Karpas-422 (cell line): ENCODE measurements at regions not wholly inside any gene's neighbourhood (a gene's known extent, or its start where the extent isn't known, plus 50 kb on each side); places are given as distances from the start of the nearest gene placed in this dataset.
"Not testable (repeated sequence)": the region's sequence is repeated elsewhere in the genome, so short reads cannot be mapped to it uniquely, and the experiment has no call there.

Experiments
- DNase-seq: peaks from one replicate; pipeline ENCODE4 v3.0.0-alpha.2; 2015
- H2AFZ ChIP-seq: fragments of 200-600 bp; sonication (generic); 2 replicates; pipeline ENCODE4 v1.6.1; 2014; ENCODE audit warnings: antibody characterized with exemption, low read length, mixed read lengths
- H3K27ac ChIP-seq: fragments of 200-600 bp; sonication (generic); 2 replicates; pipeline ENCODE4 v1.5.1; 2014; ENCODE audit warnings: mild to moderate bottlenecking, low read length, moderate library complexity
- H3K27me3 ChIP-seq: fragments of 200-600 bp; sonication (generic); 2 replicates; pipeline ENCODE4 v1.6.1; 2014; ENCODE audit warnings: low read length, mixed read lengths
- H3K36me3 ChIP-seq: fragments of 200-600 bp; sonication (generic); 2 replicates; pipeline ENCODE4 v1.6.1; 2014; ENCODE audit warnings: low read length, mixed read lengths; ENCODE audit not compliant: insufficient read depth
- H3K4me1 ChIP-seq: fragments of 200-600 bp; sonication (generic); 2 replicates; pipeline ENCODE4 v1.6.1; 2014; ENCODE audit warnings: mild to moderate bottlenecking, low read length, mixed read lengths
- H3K4me2 ChIP-seq: fragments of 200-600 bp; sonication (generic); 2 replicates; pipeline ENCODE4 v1.6.1; 2014; ENCODE audit warnings: low read length, low read depth, mild to moderate bottlenecking; ENCODE audit not compliant: poor library complexity, severe bottlenecking
- H3K4me3 ChIP-seq: fragments of 200-600 bp; sonication (generic); 2 replicates; pipeline ENCODE4 v1.5.1; 2014; ENCODE audit warnings: mild to moderate bottlenecking, antibody characterized with exemption, low read length, mixed read lengths
- H3K79me2 ChIP-seq: fragments of 200-600 bp; sonication (generic); 2 replicates; pipeline ENCODE4 v1.6.1; 2014; ENCODE audit warnings: mild to moderate bottlenecking, low read length, mixed read lengths
- H3K9ac ChIP-seq: fragments of 200-600 bp; sonication (generic); 2 replicates; pipeline ENCODE4 v1.6.0; 2014; ENCODE audit warnings: low read length
- H3K9me2 ChIP-seq: fragments of 200-600 bp; sonication (generic), shearing (Covaris generic); replicated peaks from 2 replicates; pipeline ENCODE4 v1.6.0; 2014; ENCODE audit warnings: mild to moderate bottlenecking, low read length, moderate library complexity; ENCODE audit not compliant: insufficient read depth
- H3K9me3 ChIP-seq: fragments of 300-700, 200-600 bp; sonication (generic); 2 replicates; pipeline ENCODE4 v1.6.1; 2014; ENCODE audit warnings: low read length, mixed read lengths
- H4K20me1 ChIP-seq: fragments of 200-600 bp; sonication (generic); 2 replicates; pipeline ENCODE4 v1.6.1; 2014; ENCODE audit warnings: mild to moderate bottlenecking, antibody characterized with exemption, low read length, low read depth; ENCODE audit not compliant: insufficient read depth

DNA sequence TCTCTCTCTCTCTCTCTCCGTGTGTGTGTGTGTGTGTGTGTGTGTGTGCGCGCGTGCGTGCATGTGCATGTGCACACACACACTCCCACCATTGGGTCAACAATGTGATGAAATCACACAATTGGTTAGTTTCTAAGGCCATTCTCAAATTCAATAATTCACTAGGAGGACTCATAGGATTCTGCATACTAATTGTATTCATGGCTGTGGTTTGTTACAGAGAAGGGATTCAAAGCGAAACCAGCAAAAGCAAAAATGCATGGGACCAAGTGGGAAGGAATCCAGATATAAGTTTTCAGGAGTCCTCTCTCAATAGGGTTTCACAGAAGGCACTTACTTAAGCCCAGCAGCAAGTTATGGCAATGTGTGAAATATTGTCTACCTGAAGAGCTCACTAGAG, 515.0 kb downstream of the PYDC2 start:
- DNase-seq, result no peak
- Histone ChIP-seq H3K27ac (no peak overlapping the region), H3K79me2 (no peaks in the 10 kb centered on the region), H3K4me3 (no peak overlapping the region), H3K4me1 (peaks cover 19% of the 10 kb centered on the region), H3K9me3 (no peaks in the 10 kb centered on the region), H3K9ac (no peak overlapping the region), H3K36me3 (no peaks in the 10 kb centered on the region), H2AFZ (no peak overlapping the region), H3K4me2 (no peak overlapping the region), H3K9me2 (no peaks in the 10 kb centered on the region; the same call in 1 of the 2 replicates), H4K20me1 (no peaks in the 10 kb centered on the region), H3K27me3 (no peaks in the 10 kb centered on the region)

DNA sequence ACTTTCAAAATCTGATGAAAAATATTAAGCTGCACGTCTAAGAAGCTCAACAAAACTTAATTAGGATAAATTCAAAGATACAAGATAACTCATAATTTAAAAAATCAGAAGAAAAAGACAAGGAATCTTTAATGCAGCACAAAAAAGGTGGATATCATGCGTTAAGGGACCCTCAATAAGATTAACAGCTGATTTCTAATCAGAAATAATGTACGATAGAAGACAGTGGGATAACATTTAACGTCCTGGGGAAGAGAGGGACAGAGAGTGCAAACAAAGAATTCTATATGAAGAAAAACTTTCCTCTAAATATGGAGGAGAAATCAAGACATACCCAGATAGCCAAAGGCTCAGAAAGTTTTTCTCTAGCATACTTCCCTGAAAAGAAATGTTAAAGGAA, 519.5 kb downstream of the PYDC2 start:
- H3K4me3 ChIP-seq, result no peak overlapping the region
- H3K9me2 ChIP-seq, result no peaks in the 10 kb centered on the region; the same call in 1 of the 2 replicates
- H3K36me3 ChIP-seq, result no peaks in the 10 kb centered on the region
- no peak overlapping the region for H3K4me2 ChIP-seq
- no peaks in the 10 kb centered on the region for H4K20me1 ChIP-seq
- no peaks in the 10 kb centered on the region for H3K27me3 ChIP-seq
- no peaks in the 10 kb centered on the region for H3K79me2 ChIP-seq
- H3K4me1 ChIP-seq, result no peaks in the 10 kb centered on the region
- H3K9me3 ChIP-seq, result no peaks in the 10 kb centered on the region
- H2AFZ ChIP-seq, result no peak overlapping the region
- DNase-seq, result no peak
- H3K9ac ChIP-seq, result no peak overlapping the region
- H3K27ac ChIP-seq, result no peak overlapping the region

DNA sequence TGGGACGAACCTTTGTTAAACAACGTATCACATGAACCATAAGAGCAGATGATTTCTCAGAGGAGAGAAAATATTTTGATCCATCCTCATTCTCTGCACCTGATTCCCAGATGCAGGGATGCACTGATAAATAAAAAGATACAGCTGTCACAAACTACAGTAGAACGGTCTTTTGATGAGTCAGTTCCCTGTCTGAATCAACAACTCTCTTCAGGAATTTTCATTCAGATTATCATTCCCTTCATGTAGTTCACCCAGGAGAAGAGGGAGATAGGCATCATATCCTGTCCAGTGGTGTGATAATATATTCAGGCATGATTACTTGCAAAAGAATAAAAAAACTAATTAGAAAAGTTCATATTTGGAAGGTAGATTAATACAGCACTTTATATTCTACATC, 521.5 kb downstream of the PYDC2 start:
- no peak overlapping the region for H3K27ac ChIP-seq
- H3K27me3 ChIP-seq, result no peaks in the 10 kb centered on the region
- H4K20me1 ChIP-seq, result no peaks in the 10 kb centered on the region
- no peaks in the 10 kb centered on the region; the same call in 1 of the 2 replicates for H3K9me2 ChIP-seq
- no peaks in the 10 kb centered on the region for H3K9me3 ChIP-seq
- no peak overlapping the region for H3K4me2 ChIP-seq
- H3K79me2 ChIP-seq, result no peaks in the 10 kb centered on the region
- no peak for DNase-seq
- H3K4me1 ChIP-seq, result peaks cover 10% of the 10 kb centered on the region
- no peak overlapping the region for H3K4me3 ChIP-seq
- no peaks in the 10 kb centered on the region for H3K36me3 ChIP-seq
- no peak overlapping the region for H2AFZ ChIP-seq
- H3K9ac ChIP-seq, result no peak overlapping the region

DNA sequence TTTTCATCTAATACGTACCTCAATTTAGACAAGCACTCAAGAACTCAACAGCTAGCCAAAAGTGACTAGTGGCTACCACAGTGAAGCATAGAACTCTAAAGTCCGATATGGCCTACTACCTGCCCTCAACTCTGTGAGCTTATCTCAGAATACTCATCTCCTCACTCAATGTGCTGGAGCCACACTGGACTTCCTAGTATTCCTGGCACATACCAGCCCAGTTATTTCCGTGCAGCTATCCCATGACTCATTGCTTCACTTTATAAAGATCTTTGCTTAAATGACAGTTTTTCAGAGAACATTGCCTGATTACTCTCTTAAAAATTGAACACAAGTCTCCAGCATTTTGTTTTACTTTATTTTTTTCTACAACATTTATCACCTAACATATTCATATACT, 524.7 kb downstream of the PYDC2 start:
- DNase-seq, result no peak
- Histone ChIP-seq H3K9me2 (no peaks in the 10 kb centered on the region), H3K9me3 (no peaks in the 10 kb centered on the region), H2AFZ (no peak overlapping the region), H3K4me3 (no peak overlapping the region), H4K20me1 (no peaks in the 10 kb centered on the region), H3K4me1 (peaks cover 10% of the 10 kb centered on the region), H3K79me2 (no peaks in the 10 kb centered on the region), H3K27me3 (no peaks in the 10 kb centered on the region), H3K9ac (no peak overlapping the region), H3K27ac (no peak overlapping the region), H3K36me3 (no peaks in the 10 kb centered on the region), H3K4me2 (peak overlapping the region; percentile 14)

DNA sequence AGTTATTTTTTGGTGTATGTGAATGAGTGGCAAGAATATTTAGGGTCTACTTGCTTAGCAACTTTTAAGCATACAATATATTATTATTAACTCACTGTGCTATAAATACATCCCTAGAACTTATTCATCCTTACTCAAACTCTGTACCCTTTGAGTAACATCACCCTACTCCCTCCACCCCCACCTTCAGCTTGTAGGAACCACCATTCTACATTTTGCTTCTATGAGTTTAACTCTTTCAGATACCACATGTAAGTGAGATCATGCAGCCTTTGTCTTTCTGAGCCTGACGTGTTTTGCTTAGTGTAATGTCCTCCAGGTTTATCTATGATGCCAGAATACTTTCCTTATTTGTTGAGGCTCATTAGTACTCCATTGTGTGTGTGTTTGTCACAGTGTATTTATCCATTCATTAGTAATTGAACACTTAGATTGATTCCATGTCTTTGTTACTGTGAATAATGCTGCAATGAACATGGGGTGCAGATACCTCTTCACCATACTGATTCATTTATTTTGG, 526.9 kb downstream of the PYDC2 start:
- Histone ChIP-seq H3K4me2 (no peak overlapping the region), H4K20me1 (no peaks in the 10 kb centered on the region), H3K9me3 (no peaks in the 10 kb centered on the region), H3K79me2 (no peaks in the 10 kb centered on the region), H3K27ac (no peak overlapping the region), H3K4me3 (no peak overlapping the region), H2AFZ (no peak overlapping the region), H3K27me3 (no peaks in the 10 kb centered on the region), H3K9me2 (no peaks in the 10 kb centered on the region), H3K36me3 (no peaks in the 10 kb centered on the region), H3K9ac (no peak overlapping the region), H3K4me1 (peaks cover 10% of the 10 kb centered on the region)
- DNase-seq, result no peak

DNA sequence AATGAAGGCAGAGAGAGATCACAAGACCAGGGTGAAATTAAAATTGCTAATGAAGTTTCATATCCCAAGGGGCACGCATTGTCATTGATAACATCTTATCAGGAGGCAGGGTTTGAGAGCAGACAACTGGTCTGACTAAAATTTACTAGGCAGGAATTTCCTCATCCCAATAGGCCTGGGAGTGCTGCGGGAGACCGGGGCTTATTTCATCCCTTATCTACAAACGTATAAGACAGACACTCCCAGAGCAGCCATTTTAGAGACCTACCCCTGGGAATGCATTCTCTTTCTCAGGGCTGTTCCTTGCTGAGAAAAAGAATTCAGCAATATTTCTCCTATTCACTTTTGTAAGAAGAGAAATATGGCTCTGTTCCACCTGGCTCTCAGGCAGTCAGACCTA, 533.0 kb downstream of the PYDC2 start:
- DNase-seq, result not testable (repeated sequence)

DNA sequence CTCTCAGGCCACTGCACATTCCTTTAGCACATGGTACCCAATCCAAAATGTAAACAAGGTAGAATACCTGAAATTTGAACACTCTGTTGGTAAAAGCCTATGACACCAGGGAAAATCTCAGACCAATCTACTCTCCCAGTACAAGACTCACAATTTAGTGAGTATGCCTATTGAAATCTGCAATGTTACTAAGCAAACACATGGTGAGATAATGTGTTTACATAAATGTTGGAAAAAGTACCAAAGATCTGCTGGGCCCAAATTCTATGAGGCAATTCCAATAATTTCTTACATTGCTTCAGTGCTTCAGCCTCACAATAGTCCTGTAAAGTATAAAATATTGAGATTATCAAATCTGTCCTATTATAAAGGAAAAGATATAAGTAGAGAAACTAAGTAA, 536.1 kb downstream of the PYDC2 start:
- Histone ChIP-seq H3K27me3 (no peaks in the 10 kb centered on the region), H3K4me1 (no peaks in the 10 kb centered on the region), H2AFZ (no peak overlapping the region), H3K79me2 (no peaks in the 10 kb centered on the region), H3K36me3 (no peaks in the 10 kb centered on the region), H4K20me1 (no peaks in the 10 kb centered on the region), H3K27ac (no peak overlapping the region), H3K4me3 (no peak overlapping the region), H3K9ac (no peak overlapping the region), H3K4me2 (no peak overlapping the region), H3K9me3 (no peaks in the 10 kb centered on the region; the same call in 1 of the 2 replicates), H3K9me2 (no peaks in the 10 kb centered on the region)
- no peak for DNase-seq

More for the DNA sequence above, 533.0 kb downstream of the PYDC2 start:
- not testable (repeated sequence) for H2AFZ ChIP-seq, H3K4me1 ChIP-seq, H4K20me1 ChIP-seq, H3K9me3 ChIP-seq, H3K79me2 ChIP-seq, H3K36me3 ChIP-seq, H3K27me3 ChIP-seq, H3K9me2 ChIP-seq, H3K27ac ChIP-seq, H3K4me3 ChIP-seq, H3K4me2 ChIP-seq, H3K9ac ChIP-seq

DNA sequence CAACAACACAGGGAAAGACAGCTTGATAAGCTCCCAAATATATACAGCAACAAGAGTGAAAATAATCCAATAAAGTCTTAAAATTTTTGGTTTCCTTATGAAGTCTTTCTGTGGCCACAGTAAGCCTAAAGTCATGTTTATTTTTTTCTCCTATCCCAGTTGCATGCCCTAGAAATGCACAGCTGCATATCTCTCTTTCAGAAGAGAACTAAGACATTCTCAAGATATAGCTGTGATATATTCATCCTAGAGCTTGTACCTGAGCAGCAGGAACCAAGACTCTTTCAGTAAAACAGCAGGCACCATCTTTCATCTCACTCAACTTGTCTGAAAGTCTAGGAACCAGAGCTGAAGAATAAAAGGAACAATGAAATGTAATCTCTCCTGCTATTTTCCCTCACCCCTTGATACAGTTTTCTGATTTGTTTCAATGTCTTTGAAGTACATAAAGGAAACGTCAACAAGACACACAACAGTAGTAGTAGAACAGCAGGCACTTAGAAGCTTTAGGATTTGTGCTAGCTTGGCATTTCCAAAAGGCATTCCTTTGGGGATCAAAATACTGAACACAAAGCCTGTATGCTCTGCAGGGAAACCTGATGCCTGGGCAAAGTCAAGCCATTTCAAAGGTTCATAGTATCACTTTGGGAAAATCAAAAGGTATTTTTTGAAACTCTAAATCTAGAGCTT, 536.8 kb downstream of the PYDC2 start:
- Histone ChIP-seq H3K4me1 (no peaks in the 10 kb centered on the region), H3K36me3 (no peaks in the 10 kb centered on the region), H4K20me1 (no peaks in the 10 kb centered on the region), H3K27me3 (no peaks in the 10 kb centered on the region), H3K4me3 (no peak overlapping the region), H3K9me2 (no peaks in the 10 kb centered on the region), H3K27ac (no peak overlapping the region), H3K79me2 (no peaks in the 10 kb centered on the region), H3K9ac (no peak overlapping the region), H3K4me2 (no peak overlapping the region), H3K9me3 (no peaks in the 10 kb centered on the region; the same call in 1 of the 2 replicates), H2AFZ (no peak overlapping the region)
- DNase-seq, result no peak
